ENCODE measurements at regions not wholly inside any gene's neighbourhood (a gene's known extent, or its start where the extent isn't known, plus 50 kb on each side); places are given as distances from the start of the nearest gene placed in this dataset.

DNA sequence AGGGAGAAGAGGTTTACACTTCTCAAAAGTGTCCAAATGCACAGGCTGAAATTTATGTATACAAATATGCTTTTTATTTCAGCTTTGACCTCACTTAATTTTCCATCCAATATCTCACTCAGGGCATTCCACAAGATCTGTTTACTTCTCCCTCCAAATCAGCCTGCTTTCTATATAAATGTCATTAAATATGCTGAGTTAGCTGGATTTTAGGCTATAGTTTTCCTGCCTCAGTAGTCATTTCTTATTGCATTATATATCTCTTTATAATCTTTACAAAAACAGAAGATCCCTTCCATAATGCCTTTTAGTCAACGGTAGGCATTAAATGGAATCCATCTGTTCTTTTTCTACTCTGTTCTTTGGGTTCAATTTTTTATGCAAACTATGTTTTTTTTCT lies 71.7 kb upstream of the KCND2 start:
- DNase-seq (no peak), ATAC-seq (ENCODE audit: insufficient read depth, low FRiP score) (no peak)
- Histone ChIP-seq H3K27me3 (ENCODE audit: control insufficient read depth in 3 of 3, insufficient read depth in 3 of 3, low read length in 2 of 3) (no peaks in the 10 kb centered on the region), H3K9ac (ENCODE audit: insufficient read depth in 1 of 2, low read length in 2 of 2) (no peak overlapping the region), H3K9me3 (ENCODE audit: control insufficient read depth in 4 of 4, insufficient read depth in 3 of 4, low read length in 3 of 4) (no peaks in the 10 kb centered on the region), H3K4me3 (no peak overlapping the region), H3K4me1 (ENCODE audit: control insufficient read depth in 5 of 5, insufficient read depth in 5 of 5, low read length in 5 of 5) (no peaks in the 10 kb centered on the region), H3K27ac (ENCODE audit: low read depth in 1 of 2, low read length in 1 of 2) (no peak overlapping the region), H3K36me3 (ENCODE audit: control insufficient read depth in 4 of 4, insufficient read depth in 4 of 4, low read length in 4 of 4) (no peaks in the 10 kb centered on the region)
- WGBS, 2 donors = 83 to 88% methylated on average over 1 of the region's 1 CpG
- TF ChIP-seq, protein P1, sequence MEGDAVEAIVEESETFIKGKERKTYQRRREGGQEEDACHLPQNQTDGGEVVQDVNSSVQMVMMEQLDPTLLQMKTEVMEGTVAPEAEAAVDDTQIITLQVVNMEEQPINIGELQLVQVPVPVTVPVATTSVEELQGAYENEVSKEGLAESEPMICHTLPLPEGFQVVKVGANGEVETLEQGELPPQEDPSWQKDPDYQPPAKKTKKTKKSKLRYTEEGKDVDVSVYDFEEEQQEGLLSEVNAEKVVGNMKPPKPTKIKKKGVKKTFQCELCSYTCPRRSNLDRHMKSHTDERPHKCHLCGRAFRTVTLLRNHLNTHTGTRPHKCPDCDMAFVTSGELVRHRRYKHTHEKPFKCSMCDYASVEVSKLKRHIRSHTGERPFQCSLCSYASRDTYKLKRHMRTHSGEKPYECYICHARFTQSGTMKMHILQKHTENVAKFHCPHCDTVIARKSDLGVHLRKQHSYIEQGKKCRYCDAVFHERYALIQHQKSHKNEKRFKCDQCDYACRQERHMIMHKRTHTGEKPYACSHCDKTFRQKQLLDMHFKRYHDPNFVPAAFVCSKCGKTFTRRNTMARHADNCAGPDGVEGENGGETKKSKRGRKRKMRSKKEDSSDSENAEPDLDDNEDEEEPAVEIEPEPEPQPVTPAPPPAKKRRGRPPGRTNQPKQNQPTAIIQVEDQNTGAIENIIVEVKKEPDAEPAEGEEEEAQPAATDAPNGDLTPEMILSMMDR (IDR thresholded peaks at IDR 0.05; ENCODE audit: control extremely low read depth, extremely low read depth) = no peak

DNA sequence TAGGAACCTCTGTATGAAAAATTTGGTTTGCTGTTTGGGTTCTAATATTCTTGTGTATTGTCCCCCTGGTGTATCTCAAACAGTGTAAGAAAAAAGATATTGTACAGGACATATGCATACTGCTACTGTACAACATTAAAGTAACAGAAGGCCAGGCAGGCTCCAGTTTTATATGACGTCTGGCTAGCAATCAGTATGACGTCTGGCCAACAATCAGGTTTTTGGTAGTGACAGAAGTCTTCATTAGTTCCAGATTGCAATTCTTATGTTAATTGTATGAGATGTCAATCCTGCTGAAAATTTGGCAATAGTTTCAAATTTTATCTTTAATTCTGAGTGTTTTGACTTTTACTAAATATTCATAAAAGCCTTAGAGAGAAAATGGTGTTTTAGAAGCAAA lies 67.9 kb upstream of the KCND2 start:
- H3K4me1 ChIP-seq (ENCODE audit: control insufficient read depth in 5 of 5, insufficient read depth in 5 of 5, low read length in 5 of 5) = no peaks in the 10 kb centered on the region
- TF ChIP-seq, protein P1 (IDR thresholded peaks at IDR 0.05; ENCODE audit: control extremely low read depth, extremely low read depth) = no peak
- no peak overlapping the region for H3K9ac ChIP-seq (ENCODE audit: insufficient read depth in 1 of 2, low read length in 2 of 2)
- H3K36me3 ChIP-seq (ENCODE audit: control insufficient read depth in 4 of 4, insufficient read depth in 4 of 4, low read length in 4 of 4) = no peaks in the 10 kb centered on the region
- DNase-seq (no peak), ATAC-seq (ENCODE audit: insufficient read depth, low FRiP score) (no peak)
- no peaks in the 10 kb centered on the region for H3K9me3 ChIP-seq (ENCODE audit: control insufficient read depth in 4 of 4, insufficient read depth in 3 of 4, low read length in 3 of 4)
- no peak overlapping the region for H3K4me3 ChIP-seq
- WGBS, 2 donors = 76 to 81% methylated on average over 2 of the region's 2 CpGs
- no peak overlapping the region for H3K27ac ChIP-seq (ENCODE audit: low read depth in 1 of 2, low read length in 1 of 2)
- H3K27me3 ChIP-seq (ENCODE audit: control insufficient read depth in 3 of 3, insufficient read depth in 3 of 3, low read length in 2 of 3) = no peaks in the 10 kb centered on the region

DNA sequence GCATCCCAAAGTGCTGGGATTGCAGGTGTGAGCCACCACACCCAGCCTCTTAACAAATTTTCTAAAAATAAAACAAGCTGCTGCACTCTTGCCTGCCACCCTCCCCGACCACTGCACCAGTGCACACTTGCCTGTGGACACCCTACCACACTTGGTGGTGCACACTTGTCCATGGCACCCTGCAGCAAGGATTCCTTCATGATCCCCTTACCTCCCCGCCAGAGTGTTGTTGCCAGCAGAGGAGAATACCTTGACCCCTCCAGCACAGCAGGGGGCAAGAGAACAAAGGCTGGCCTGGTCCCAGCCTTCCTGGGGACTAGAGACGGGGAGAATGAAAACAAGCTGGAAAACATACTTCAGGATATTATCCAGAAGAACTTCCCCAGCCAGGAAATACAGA lies 65.9 kb upstream of the KCND2 start:
- WGBS, 2 donors = 74 to 77% methylated on average over 3 of the region's 3 CpGs
- Histone ChIP-seq H3K27ac (ENCODE audit: low read depth in 1 of 2, low read length in 1 of 2) (no peak overlapping the region), H3K9ac (ENCODE audit: insufficient read depth in 1 of 2, low read length in 2 of 2) (no peak overlapping the region), H3K27me3 (ENCODE audit: control insufficient read depth in 3 of 3, insufficient read depth in 3 of 3, low read length in 2 of 3) (no peaks in the 10 kb centered on the region), H3K36me3 (ENCODE audit: control insufficient read depth in 4 of 4, insufficient read depth in 4 of 4, low read length in 4 of 4) (no peaks in the 10 kb centered on the region), H3K9me3 (ENCODE audit: control insufficient read depth in 4 of 4, insufficient read depth in 3 of 4, low read length in 3 of 4) (no peaks in the 10 kb centered on the region), H3K4me1 (ENCODE audit: control insufficient read depth in 5 of 5, insufficient read depth in 5 of 5, low read length in 5 of 5) (no peaks in the 10 kb centered on the region), H3K4me3 (no peak overlapping the region)
- ATAC-seq (ENCODE audit: insufficient read depth, low FRiP score) (no peak), DNase-seq (no peak)
- TF ChIP-seq, protein P1 (IDR thresholded peaks at IDR 0.05; ENCODE audit: control extremely low read depth, extremely low read depth) = no peak

DNA sequence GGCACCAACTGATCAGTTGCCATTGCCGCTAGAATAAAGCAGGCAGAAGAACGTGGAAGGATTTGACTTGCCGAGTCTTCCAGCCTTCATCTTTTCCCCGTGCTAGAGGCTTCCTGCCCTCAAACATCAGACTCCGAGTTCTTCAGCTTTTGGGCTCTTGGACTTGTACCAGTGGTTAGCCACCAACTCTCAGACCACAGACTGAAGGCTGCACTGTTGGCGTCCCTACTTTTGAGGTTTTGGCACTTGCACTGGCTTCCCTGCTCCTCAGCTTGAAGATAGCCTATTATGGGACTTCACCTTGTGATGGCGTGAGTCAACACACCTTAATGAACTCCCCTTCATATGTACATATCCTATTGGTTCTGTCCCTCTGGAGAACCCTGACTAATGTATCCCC lies 57.3 kb upstream of the KCND2 start:
- Histone ChIP-seq H3K9ac (ENCODE audit: insufficient read depth in 1 of 2, low read length in 2 of 2) (no peak overlapping the region), H3K36me3 (ENCODE audit: control insufficient read depth in 4 of 4, insufficient read depth in 4 of 4, low read length in 4 of 4) (no peaks in the 10 kb centered on the region), H3K4me3 (no peak overlapping the region), H3K9me3 (ENCODE audit: control insufficient read depth in 4 of 4, insufficient read depth in 3 of 4, low read length in 3 of 4) (no peaks in the 10 kb centered on the region), H3K27ac (ENCODE audit: low read depth in 1 of 2, low read length in 1 of 2) (no peak overlapping the region), H3K27me3 (ENCODE audit: control insufficient read depth in 3 of 3, insufficient read depth in 3 of 3, low read length in 2 of 3) (no peaks in the 10 kb centered on the region), H3K4me1 (ENCODE audit: control insufficient read depth in 5 of 5, insufficient read depth in 5 of 5, low read length in 5 of 5) (no peaks in the 10 kb centered on the region)
- TF ChIP-seq, protein P1 (IDR thresholded peaks at IDR 0.05; ENCODE audit: control extremely low read depth, extremely low read depth) = no peak
- ATAC-seq (ENCODE audit: insufficient read depth, low FRiP score) = no peak
- DNase-seq = no peak
- 92 to 93% methylated on average over 7 of the region's 7 CpGs for WGBS, 2 donors
